HG03378 (cell line): ENCODE measurements at regions not wholly inside any gene's neighbourhood (a gene's known extent, or its start where the extent isn't known, plus 50 kb on each side); places are given as distances from the start of the nearest gene placed in this dataset.

Experiments
- ATAC-seq: cut with Tn5 transposase; IDR thresholded peaks from one replicate; pipeline ENCODE4 v1.9.1; 2021; ENCODE audit warnings: mild to moderate bottlenecking, moderate library complexity; ENCODE audit not compliant: unreplicated experiment

DNA sequence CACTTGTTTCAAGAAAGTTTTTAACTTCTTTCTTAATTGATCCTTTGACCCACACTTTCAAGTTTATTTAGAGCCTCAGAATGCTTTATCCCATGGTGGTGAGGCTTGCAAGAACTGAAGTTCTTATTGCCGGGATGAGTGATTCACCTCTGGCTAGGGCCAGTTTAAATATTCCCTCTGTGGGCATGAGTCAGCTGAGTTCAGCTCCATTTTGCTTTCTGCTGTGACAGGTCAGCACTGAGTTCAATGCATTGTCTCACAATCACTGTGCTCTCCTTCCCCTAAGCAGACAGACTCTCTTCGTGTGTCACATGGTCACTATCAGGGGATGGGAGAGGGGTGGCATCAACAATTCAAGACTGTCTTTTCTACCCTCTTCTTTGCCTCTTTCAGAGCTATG is 514.6 kb upstream of the FBXO33 start:
- ATAC-seq = no peak

- ATAC-seq = no peak
These were observed 506.8 kb upstream of the FBXO33 start for GRCh38 chr14:39939023-39939422.

DNA sequence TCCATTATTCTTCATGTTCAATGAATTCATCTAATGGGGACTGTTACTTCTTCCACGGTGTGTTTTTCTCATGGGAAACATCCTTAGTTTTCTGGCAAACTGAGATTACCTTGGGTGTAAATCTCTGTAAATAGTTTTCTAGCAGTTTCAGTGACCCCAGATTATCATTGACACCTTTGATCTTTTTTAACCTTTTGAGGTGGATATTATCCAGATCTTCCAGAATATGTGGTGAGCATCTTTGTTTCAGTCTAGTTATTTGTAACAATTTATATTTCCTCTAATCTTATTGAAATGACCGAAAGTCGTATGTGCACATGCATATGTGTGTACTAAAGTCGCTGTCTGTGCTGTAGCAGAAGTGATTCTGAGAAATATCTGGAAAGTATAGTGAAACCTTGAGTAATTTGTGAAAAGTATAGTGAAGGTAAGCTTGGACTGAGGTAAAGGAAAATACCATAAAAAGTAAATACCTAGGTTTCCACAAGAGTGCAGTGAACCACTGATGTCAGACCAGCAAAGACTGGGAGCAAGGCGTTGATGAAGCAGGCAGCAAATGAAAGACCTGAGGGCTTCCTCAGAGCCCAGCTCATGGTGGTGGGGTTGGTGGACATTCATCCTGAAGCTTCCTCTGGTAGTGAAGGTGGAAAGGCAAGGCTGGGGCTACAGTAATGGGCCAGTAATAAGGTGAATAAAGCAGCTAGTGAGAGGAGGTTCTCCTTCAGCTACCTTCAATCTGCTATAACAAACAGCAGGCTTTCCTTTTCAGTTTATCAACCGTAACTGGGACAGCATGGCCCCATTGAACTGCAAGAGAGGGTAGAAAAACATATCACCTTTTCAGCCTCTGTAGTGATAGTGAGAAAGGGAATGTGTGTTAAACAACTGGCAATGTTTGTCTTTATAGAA is 480.2 kb upstream of the FBXO33 start:
- peak; percentile 95 for ATAC-seq

GRCh38 chr14:39897657-39898056 is 465.4 kb upstream of the FBXO33 start:
- no peak for ATAC-seq

DNA sequence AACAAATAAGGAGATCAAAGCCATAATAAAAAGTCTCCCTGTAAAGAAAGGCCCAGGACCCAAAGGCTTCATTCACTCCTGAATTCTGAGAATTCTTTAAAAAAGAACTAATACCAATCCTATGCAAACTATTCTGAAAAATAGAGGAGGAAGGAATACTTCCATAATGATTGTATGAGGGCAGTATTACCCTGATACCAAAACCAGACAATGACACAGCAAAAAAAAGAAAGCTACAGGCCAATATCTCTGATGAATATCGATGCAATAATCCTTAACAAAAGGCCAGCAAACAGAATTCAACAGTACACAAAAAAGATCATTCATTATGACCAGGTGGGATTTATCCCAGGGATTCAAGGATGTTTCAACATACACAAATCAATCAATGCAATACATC is 457.8 kb upstream of the FBXO33 start:
- ATAC-seq = no peak

GRCh38 chr14:39884091-39884490 is 451.9 kb upstream of the FBXO33 start:
- ATAC-seq = no peak

GRCh38 chr14:39880965-39881364 is 448.7 kb upstream of the FBXO33 start:
- ATAC-seq = no peak

- no peak for ATAC-seq
These were observed 448.0 kb upstream of the FBXO33 start for GRCh38 chr14:39880106-39880695.

GRCh38 chr14:39877577-39878190 is 445.5 kb upstream of the FBXO33 start:
- ATAC-seq = no peak

- peak; percentile 42 for ATAC-seq
These were observed 444.7 kb upstream of the FBXO33 start for GRCh38 chr14:39876916-39877315.

GRCh38 chr14:39875028-39875427 is 442.8 kb upstream of the FBXO33 start:
- ATAC-seq = peak; percentile 31

DNA sequence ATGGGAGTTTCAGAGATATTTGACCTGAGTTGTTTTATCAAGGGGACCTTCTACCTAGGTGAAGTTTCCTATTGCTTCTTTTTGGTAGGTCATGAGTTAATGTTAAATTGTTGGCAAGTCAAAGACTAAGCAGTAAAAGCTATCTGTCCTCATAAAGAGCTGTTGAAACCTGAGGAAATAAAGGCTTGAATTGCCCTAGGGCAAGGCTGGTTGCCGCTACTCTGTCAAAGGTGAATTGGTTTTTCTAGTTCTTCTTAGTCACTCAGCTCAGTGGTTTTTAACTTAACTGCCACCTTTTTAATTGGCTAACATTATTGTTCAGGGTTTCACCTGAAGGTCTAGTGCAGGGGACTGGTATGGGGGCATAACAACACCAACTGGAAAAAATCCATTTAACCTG is 441.6 kb upstream of the FBXO33 start:
- ATAC-seq = no peak

DNA sequence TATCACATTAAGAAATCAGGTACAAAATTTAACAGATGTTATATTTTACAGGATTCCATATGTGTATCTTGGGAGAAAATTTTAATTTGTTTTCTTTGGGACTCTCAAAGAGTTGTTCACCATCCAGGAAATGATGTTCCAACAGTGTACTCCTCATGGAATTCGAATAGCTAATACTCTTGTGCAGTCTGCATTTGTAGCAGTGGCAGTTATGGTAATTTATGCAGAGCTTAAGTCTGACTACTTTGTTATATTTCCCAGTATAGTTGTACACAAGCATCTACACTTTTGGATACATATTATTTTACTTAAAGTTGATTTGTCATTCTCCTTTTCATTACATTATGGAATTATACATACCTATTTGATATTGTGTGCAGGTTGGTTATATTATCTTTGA is 436.7 kb upstream of the FBXO33 start:
- ATAC-seq = no peak

DNA sequence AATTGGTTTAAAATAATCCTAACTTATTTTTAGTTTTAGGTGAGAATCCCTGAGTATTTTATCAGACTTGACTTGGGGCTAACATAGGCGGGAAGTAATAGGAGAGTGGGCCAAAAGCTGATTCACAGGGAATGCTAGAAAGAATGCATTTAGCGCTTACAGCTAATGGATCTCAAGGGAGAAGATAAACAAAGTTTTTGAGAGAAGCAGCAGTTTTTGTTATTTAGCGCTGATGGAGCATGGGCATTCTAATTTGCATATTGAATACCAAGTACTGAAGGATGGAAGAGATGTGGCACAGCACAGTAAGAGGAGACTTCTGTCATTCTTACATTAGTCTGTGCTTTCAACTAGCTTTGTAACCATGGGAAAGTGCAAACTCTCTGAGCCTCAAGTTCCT is 436.0 kb upstream of the FBXO33 start:
- ATAC-seq = no peak

DNA sequence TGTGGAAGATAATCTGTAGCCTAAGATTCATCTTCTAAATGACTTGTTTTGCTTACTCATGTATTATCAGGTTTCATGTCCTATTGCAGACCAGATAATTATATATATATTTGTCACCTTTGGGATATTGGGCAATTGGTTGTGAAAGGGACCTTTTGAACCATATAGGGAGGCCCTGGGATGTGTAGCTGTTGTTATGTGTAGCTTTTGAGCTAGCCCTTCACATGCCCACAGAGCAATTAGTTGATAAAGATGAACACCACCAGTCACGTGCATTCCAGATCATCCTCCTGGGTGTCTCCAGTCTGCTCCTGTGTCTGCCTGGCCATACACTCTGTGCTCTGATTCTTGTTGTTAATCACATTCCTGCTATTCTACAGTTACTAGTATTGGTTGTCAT is 431.2 kb upstream of the FBXO33 start:
- no peak for ATAC-seq

DNA sequence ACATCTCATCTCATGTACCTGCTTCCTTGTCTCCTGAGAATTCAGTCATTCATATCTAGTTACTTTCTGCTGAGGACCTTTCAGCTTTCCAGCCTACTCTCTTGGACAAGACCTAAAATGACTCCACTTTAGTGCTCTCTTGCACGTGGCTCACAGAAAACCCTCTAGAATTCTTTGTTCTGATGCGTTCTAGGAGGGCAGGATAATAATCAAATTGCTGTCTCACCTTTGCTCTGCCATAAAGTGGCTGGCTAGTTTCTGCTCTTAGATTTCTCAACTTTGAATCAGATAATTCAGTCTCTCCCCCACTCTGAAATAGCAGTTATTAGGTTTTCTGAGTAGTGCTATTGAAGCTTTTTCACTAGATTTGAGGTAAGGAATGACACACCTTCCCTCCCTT is 429.5 kb upstream of the FBXO33 start:
- ATAC-seq = no peak

DNA sequence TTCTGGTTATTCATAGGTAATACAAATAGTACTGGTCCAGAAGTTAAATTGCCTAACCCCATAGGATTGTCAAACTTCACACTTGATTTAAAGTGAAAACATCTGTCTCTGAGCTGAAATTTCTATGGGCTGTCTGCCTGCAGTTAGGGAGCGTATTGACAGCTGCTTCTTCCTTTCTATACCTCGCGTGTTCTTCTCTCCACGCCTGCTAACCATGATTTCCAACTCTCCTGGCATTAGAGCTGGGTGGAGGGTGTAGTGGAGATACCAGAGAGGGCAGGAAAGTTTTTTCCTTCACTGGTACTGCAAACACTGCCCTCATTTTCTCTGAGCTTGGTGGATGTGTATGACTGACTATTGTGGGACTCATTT is 429.0 kb upstream of the FBXO33 start:
- no peak for ATAC-seq

DNA sequence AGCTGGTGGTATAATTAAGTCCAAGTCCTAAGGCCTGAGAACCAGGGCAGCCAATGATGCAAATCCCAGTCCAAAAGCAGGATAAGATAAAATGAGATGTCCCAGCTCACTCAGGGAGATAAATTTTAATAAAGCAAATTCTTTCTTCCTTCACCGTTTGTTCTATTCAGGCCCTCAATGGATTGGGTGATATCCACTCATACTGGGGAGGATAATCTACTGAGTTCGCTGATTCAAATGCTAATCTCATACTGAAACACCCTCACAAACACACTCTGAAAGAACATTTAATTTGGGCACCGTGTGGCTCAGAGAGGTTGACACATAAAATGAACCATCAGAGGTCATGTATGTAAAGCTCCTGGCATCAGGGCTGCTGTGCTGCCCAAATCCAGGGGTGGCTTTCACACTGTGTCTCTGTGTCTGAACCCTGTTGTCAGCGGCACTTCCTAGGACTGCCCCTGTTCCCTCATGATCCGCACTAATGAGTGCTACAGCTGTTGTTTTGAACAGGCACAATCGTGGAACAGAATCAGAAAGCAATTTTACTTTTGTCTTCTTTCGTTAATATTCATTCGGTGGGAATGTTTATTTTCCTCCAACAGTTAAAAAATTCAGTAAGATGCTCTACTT is 428.5 kb upstream of the FBXO33 start:
- ATAC-seq = no peak

GRCh38 chr14:39859314-39859713 is 427.1 kb upstream of the FBXO33 start:
- no peak for ATAC-seq

- ATAC-seq = no peak
These were observed 425.3 kb upstream of the FBXO33 start for GRCh38 chr14:39857376-39858055.

- ATAC-seq = no peak
These were observed 421.2 kb upstream of the FBXO33 start for GRCh38 chr14:39853441-39853840.
